HepG2 (cell line): ENCODE measurements at regions not wholly inside any gene's neighbourhood (a gene's known extent, or its start where the extent isn't known, plus 50 kb on each side); places are given as distances from the start of the nearest gene placed in this dataset.

Source experiments
- AGO1 ChIP-seq: fragments of 200-400 bp; formaldehyde crosslinking; IDR thresholded peaks from 2 replicates; pipeline ENCODE4 v1.6.1; 2017; ENCODE audit warnings: mild to moderate bottlenecking, low read depth, low read length, moderate library complexity; ENCODE audit not compliant: poor library complexity, severe bottlenecking
- HCFC1 ChIP-seq: fragments of 150-350 bp; IDR thresholded peaks from 2 replicates; pipeline ENCODE4 v1.6.1; 2014; ENCODE audit warnings: low read depth, low read length
- NONO ChIP-seq, 2 experiments: fragments of 450-650 bp in 1 of 2; sonication (generic) in 1 of 2; formaldehyde crosslinking in 1 of 2; IDR thresholded peaks in 1 of 2; conservative IDR thresholded peaks in 1 of 2; 2 replicates each; pipeline versions ENCODE4 v1.6.1 to v1.8.0; 2017 to 2022; ENCODE audit warnings: mild to moderate bottlenecking in 1 of 2, missing genetic modification reagents in 1 of 2, moderate library complexity in 1 of 2
- NR2C2 ChIP-seq: sonication (generic); formaldehyde crosslinking; IDR thresholded peaks from 2 replicates; pipeline ENCODE4 v1.4.0; 2020; ENCODE audit warnings: missing genetic modification reagents, mild to moderate bottlenecking, moderate library complexity, borderline replicate concordance
- RFXANK ChIP-seq: IDR thresholded peaks from 2 replicates; pipeline ENCODE4 v1.6.1; 2016
- RXRA ChIP-seq: sonication (generic); formaldehyde crosslinking; IDR thresholded peaks from 2 replicates; pipeline ENCODE4 v1.5.1; 2020; ENCODE audit warnings: missing genetic modification reagents
- ZFAT ChIP-seq: sonication (generic); formaldehyde crosslinking; conservative IDR thresholded peaks from 2 replicates; pipeline ENCODE4 v1.8.1; 2023; ENCODE audit warnings: missing genetic modification reagents, inconsistent platforms
- ZNF143 ChIP-seq: sonication (generic); formaldehyde crosslinking; IDR thresholded peaks from 2 replicates; pipeline ENCODE4 v1.4.0; 2020; ENCODE audit warnings: missing genetic modification reagents
- ZNF33B ChIP-seq: sonication (generic); formaldehyde crosslinking; IDR thresholded peaks from 2 replicates; pipeline ENCODE4 v1.5.1; 2020; ENCODE audit warnings: mild to moderate bottlenecking, missing genetic modification reagents
- ZNF44 ChIP-seq: sonication (generic); formaldehyde crosslinking; IDR thresholded peaks from 2 replicates; pipeline ENCODE4 v1.5.1; 2020; ENCODE audit warnings: mild to moderate bottlenecking, missing genetic modification reagents
- ZNF589 ChIP-seq: sonication (generic); formaldehyde crosslinking; conservative IDR thresholded peaks from 2 replicates; pipeline ENCODE4 v1.8.0; 2022; ENCODE audit warnings: mild to moderate bottlenecking, moderate library complexity, missing genetic modification reagents
- ZNF772 ChIP-seq: sonication (generic); formaldehyde crosslinking; IDR thresholded peaks from 2 replicates; pipeline ENCODE4 v1.5.0; 2020; ENCODE audit warnings: mild to moderate bottlenecking, missing genetic modification reagents
- ZNF780A ChIP-seq: sonication (generic); formaldehyde crosslinking; IDR thresholded peaks from 2 replicates; pipeline ENCODE4 v1.8.0; 2022; ENCODE audit warnings: mild to moderate bottlenecking, missing genetic modification reagents, moderate library complexity
- ZNF883 ChIP-seq: sonication (generic); formaldehyde crosslinking; IDR thresholded peaks from 2 replicates; pipeline ENCODE4 v1.5.1; 2020; ENCODE audit warnings: mild to moderate bottlenecking, missing genetic modification reagents; ENCODE audit errors: not compliant biosample characterization
- TF ChIP-seq, protein P1 (sequence below): sonication (generic); formaldehyde crosslinking; conservative IDR thresholded peaks from 2 replicates; pipeline ENCODE4 v1.8.0; 2022; ENCODE audit warnings: low read depth, missing genetic modification reagents
- TF ChIP-seq, protein P2 (sequence below): IDR thresholded peaks from 2 replicates; pipeline ENCODE4 v1.6.1; 2016; ENCODE audit warnings: mild to moderate bottlenecking
- TF ChIP-seq, protein P3 (sequence below): sonication (generic); formaldehyde crosslinking; IDR thresholded peaks from 2 replicates; pipeline ENCODE4 v1.5.1; 2020; ENCODE audit warnings: mild to moderate bottlenecking, missing genetic modification reagents, moderate library complexity
- TF ChIP-seq, protein P4 (sequence below): sonication (generic); formaldehyde crosslinking; IDR thresholded peaks from 2 replicates; pipeline ENCODE4 v1.4.0; 2020; ENCODE audit warnings: missing genetic modification reagents
- TF ChIP-seq, protein P5 (sequence below): sonication (generic); formaldehyde crosslinking; IDR thresholded peaks from 2 replicates; pipeline ENCODE4 v1.4.0; 2020; ENCODE audit warnings: missing genetic modification reagents, borderline replicate concordance

DNA sequence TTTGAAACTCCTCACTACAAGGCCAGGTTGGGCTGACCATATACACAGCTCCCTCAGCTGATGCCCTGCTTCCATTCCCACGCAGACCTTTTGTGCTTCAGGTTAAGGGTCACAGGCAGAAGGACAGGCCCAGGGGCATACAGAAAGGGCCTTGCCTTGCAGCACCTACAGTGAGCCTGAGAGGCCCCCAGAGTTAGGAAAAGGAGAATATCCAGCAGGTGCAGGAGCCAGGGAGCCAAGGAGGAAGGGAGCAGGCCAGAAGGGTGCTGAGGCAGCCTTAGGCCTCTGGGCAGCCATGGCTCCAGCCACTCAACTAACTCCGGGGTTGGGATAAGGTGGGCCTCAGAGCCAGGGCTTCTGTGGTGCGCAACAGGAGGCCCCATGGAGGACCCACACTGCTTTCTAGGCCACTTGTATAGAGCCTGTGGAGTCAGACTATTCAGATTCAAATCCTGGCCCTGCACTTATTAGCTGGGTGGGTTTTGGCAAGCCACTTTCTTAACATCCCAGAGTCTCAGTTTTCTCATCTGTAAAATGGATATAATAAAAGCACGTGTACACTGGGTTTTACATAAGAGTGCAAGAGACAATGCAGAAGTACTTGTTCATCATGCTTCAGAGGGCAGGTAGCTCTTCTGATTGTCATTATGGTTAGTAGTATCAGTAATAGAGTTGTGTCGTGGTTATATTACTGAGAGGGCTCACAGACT lies 214.6 kb upstream of the HAAO start (continued):
- TF ChIP-seq HCFC1 (no peak), ZNF780A (CRISPR knock-in tag) (no peak), ZFAT (CRISPR knock-in tag) (no peak), NR2C2 (CRISPR knock-in tag) (peak; percentile 47), RFXANK (CRISPR knock-in tag) (0 out of 2 replicates have a peak, but pooled peaks have one; percentile 17), ZNF44 (CRISPR knock-in tag) (peak; percentile 76; the same call in 1 of the 2 replicates), ZNF772 (CRISPR knock-in tag) (peak; percentile 32; the same call in 1 of the 2 replicates), RXRA (CRISPR knock-in tag) (peak; percentile 8; the same call in 1 of the 2 replicates), AGO1 (no peak), ZNF143 (CRISPR knock-in tag) (no peak), ZNF33B (CRISPR knock-in tag) (peak; percentile 76; the same call in 1 of the 2 replicates), ZNF589 (no peak), NONO (IDR thresholded peaks at IDR 0.05) (no peak), NONO (CRISPR knock-in tag; conservative IDR thresholded peaks at IDR 0.05) (no peak), ZNF883 (peak; percentile 38)
- TF ChIP-seq, protein P1, sequence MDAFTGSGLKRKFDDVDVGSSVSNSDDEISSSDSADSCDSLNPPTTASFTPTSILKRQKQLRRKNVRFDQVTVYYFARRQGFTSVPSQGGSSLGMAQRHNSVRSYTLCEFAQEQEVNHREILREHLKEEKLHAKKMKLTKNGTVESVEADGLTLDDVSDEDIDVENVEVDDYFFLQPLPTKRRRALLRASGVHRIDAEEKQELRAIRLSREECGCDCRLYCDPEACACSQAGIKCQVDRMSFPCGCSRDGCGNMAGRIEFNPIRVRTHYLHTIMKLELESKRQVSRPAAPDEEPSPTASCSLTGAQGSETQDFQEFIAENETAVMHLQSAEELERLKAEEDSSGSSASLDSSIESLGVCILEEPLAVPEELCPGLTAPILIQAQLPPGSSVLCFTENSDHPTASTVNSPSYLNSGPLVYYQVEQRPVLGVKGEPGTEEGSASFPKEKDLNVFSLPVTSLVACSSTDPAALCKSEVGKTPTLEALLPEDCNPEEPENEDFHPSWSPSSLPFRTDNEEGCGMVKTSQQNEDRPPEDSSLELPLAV (CRISPR knock-in tag), result no peak
- TF ChIP-seq, protein P2, sequence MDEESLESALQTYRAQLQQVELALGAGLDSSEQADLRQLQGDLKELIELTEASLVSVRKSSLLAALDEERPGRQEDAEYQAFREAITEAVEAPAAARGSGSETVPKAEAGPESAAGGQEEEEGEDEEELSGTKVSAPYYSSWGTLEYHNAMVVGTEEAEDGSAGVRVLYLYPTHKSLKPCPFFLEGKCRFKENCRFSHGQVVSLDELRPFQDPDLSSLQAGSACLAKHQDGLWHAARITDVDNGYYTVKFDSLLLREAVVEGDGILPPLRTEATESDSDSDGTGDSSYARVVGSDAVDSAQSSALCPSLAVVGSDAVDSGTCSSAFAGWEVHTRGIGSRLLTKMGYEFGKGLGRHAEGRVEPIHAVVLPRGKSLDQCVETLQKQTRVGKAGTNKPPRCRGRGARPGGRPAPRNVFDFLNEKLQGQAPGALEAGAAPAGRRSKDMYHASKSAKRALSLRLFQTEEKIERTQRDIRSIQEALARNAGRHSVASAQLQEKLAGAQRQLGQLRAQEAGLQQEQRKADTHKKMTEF (CRISPR knock-in tag), result no peak
- TF ChIP-seq, protein P3, sequence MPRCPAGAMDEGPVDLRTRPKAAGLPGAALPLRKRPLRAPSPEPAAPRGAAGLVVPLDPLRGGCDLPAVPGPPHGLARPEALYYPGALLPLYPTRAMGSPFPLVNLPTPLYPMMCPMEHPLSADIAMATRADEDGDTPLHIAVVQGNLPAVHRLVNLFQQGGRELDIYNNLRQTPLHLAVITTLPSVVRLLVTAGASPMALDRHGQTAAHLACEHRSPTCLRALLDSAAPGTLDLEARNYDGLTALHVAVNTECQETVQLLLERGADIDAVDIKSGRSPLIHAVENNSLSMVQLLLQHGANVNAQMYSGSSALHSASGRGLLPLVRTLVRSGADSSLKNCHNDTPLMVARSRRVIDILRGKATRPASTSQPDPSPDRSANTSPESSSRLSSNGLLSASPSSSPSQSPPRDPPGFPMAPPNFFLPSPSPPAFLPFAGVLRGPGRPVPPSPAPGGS, result peak; percentile 52; the same call in 1 of the 2 replicates
- TF ChIP-seq, protein P4, sequence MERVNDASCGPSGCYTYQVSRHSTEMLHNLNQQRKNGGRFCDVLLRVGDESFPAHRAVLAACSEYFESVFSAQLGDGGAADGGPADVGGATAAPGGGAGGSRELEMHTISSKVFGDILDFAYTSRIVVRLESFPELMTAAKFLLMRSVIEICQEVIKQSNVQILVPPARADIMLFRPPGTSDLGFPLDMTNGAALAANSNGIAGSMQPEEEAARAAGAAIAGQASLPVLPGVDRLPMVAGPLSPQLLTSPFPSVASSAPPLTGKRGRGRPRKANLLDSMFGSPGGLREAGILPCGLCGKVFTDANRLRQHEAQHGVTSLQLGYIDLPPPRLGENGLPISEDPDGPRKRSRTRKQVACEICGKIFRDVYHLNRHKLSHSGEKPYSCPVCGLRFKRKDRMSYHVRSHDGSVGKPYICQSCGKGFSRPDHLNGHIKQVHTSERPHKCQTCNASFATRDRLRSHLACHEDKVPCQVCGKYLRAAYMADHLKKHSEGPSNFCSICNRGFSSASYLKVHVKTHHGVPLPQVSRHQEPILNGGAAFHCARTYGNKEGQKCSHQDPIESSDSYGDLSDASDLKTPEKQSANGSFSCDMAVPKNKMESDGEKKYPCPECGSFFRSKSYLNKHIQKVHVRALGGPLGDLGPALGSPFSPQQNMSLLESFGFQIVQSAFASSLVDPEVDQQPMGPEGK (CRISPR knock-in tag), result no peak
- TF ChIP-seq, protein P5, sequence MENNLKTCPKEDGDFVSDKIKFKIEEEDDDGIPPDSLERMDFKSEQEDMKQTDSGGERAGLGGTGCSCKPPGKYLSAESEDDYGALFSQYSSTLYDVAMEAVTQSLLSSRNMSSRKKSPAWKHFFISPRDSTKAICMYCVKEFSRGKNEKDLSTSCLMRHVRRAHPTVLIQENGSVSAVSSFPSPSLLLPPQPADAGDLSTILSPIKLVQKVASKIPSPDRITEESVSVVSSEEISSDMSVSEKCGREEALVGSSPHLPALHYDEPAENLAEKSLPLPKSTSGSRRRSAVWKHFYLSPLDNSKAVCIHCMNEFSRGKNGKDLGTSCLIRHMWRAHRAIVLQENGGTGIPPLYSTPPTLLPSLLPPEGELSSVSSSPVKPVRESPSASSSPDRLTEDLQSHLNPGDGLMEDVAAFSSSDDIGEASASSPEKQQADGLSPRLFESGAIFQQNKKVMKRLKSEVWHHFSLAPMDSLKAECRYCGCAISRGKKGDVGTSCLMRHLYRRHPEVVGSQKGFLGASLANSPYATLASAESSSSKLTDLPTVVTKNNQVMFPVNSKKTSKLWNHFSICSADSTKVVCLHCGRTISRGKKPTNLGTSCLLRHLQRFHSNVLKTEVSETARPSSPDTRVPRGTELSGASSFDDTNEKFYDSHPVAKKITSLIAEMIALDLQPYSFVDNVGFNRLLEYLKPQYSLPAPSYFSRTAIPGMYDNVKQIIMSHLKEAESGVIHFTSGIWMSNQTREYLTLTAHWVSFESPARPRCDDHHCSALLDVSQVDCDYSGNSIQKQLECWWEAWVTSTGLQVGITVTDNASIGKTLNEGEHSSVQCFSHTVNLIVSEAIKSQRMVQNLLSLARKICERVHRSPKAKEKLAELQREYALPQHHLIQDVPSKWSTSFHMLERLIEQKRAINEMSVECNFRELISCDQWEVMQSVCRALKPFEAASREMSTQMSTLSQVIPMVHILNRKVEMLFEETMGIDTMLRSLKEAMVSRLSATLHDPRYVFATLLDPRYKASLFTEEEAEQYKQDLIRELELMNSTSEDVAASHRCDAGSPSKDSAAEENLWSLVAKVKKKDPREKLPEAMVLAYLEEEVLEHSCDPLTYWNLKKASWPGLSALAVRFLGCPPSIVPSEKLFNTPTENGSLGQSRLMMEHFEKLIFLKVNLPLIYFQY (CRISPR knock-in tag), result no peak
